ENCODE measurements at regions not wholly inside any gene's neighbourhood (a gene's known extent, or its start where the extent isn't known, plus 50 kb on each side); places are given as distances from the start of the nearest gene placed in this dataset.
"Not testable (repeated sequence)": the region's sequence is repeated elsewhere in the genome, so short reads cannot be mapped to it uniquely, and the experiment has no call there.

DNA sequence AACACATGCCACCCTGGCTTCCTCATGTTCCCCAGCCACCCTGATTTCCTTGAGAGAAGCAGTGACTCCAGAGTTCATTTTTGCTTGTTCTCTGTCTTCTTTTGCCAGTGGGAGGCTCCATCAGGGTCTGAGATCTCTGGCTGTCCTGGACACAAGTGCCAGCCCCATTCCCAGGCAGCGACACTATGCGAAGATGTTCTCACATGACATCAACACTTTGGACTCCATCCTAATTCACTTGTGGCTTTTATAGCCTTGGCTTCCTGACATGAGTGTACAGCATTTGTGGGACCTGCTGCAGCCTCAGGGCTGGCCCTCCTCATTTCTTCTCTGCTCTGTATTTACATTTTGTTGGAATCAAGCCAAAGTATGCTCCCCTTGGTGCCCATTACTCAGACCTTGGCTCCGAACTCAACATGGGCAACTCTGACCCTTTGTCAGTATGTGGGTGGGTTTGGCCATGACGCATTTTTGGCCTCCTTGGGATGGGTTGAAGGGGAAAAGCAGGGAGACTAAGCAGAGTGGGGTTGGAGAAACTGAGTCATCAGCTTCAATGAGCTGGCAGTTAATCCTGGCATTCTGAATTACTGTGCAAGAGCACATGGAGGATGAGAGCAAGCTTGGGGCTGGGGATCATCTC, 119.0 kb upstream of the EEF2KMT start:
- WGBS, 2 donors (ENCODE audit: low coverage in 1 of 2): 60 to 74% methylated on average over 3 to 4 of the region's 4 CpGs

GRCh38 chr16:5215901-5216300, 118.3 kb upstream of the EEF2KMT start:
- Histone ChIP-seq H3K27ac (no peak overlapping the region), H3K27me3 (no peaks in the 10 kb centered on the region), H3K9me3 (no peaks in the 10 kb centered on the region), H3K4me1 (peaks cover 0 to 5% (median 2%) of the 10 kb centered on the region in 4 donors), H3K4me3 (no peak overlapping the region), H3K36me3 (no peaks in the 10 kb centered on the region)
- in situ Hi-C loops (cut with MboI; ENCODE audit: low pct_ligation_motif_present in 1 of 4, low pct_unique_long_range_greater_than_20kb in 1 of 4, low sequenced_read_pairs in 3 of 4): no loop called here
- 0 to 20% methylated on average over 1 to 2 of the region's 2 CpGs for WGBS, 2 donors (ENCODE audit: low coverage in 1 of 2)
- TF ChIP-seq POLR2AphosphoS5 (IDR thresholded peaks at IDR 0.05) (no peak), POLR2A (IDR thresholded peaks at IDR 0.05) (no peak), EP300 (IDR thresholded peaks at IDR 0.05; ENCODE audit: low read depth) (no peak)
- TF ChIP-seq, protein P1, sequence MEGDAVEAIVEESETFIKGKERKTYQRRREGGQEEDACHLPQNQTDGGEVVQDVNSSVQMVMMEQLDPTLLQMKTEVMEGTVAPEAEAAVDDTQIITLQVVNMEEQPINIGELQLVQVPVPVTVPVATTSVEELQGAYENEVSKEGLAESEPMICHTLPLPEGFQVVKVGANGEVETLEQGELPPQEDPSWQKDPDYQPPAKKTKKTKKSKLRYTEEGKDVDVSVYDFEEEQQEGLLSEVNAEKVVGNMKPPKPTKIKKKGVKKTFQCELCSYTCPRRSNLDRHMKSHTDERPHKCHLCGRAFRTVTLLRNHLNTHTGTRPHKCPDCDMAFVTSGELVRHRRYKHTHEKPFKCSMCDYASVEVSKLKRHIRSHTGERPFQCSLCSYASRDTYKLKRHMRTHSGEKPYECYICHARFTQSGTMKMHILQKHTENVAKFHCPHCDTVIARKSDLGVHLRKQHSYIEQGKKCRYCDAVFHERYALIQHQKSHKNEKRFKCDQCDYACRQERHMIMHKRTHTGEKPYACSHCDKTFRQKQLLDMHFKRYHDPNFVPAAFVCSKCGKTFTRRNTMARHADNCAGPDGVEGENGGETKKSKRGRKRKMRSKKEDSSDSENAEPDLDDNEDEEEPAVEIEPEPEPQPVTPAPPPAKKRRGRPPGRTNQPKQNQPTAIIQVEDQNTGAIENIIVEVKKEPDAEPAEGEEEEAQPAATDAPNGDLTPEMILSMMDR (IDR thresholded peaks at IDR 0.05): no peak
- peak; percentile 13 for DNase-seq
- intact Hi-C loops (cut with DNase I; ENCODE audit: low total_unique reads): no loop called here

More for the DNA sequence above, 119.0 kb upstream of the EEF2KMT start:
- Histone ChIP-seq H3K4me3 (no peak overlapping the region), H3K27me3 (no peaks in the 10 kb centered on the region), H3K9me3 (no peaks in the 10 kb centered on the region), H3K4me1 (peaks cover 0 to 5% (median 2%) of the 10 kb centered on the region in 4 donors), H3K36me3 (no peaks in the 10 kb centered on the region), H3K27ac (no peak overlapping the region)
- TF ChIP-seq, protein P1 (IDR thresholded peaks at IDR 0.05): no peak
- in situ Hi-C loops (cut with MboI; ENCODE audit: low pct_ligation_motif_present in 1 of 4, low pct_unique_long_range_greater_than_20kb in 1 of 4, low sequenced_read_pairs in 3 of 4): no loop called here
- intact Hi-C loops (cut with DNase I; ENCODE audit: low total_unique reads): no loop called here
- no peak for DNase-seq

DNA sequence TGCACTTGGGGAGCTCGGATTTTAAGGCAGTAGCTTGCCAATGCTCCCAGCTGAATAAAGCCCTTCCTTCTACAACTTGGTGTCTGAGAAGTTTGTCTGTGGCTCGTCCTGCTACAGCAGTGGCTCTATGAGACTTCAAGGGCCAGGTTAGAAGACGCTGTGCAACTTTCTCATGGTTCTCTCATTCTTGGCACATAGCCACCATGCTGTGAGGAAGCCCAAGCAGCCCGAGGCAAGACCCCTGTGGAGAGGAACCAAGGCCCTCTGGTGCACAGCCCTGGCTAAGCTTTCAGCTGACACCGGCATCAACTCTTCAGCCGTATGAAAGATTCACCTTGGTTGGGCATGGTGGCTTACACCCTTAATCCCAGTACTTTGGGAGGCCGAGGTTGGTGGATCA, 116.9 kb upstream of the EEF2KMT start:
- Histone ChIP-seq H3K4me3 (no peak overlapping the region), H3K27ac (no peak overlapping the region), H3K4me1 (peaks cover 0 to 5% (median 2%) of the 10 kb centered on the region in 4 donors), H3K27me3 (no peaks in the 10 kb centered on the region), H3K9me3 (no peaks in the 10 kb centered on the region), H3K36me3 (no peaks in the 10 kb centered on the region)
- WGBS, 2 donors (ENCODE audit: low coverage in 1 of 2): 76% methylated on average over 7 of the region's 7 CpGs; no CpG with 5 or more reads in 1 of the 2 donors
- DNase-seq: no peak
- in situ Hi-C loops (cut with MboI; ENCODE audit: low pct_ligation_motif_present in 1 of 4, low pct_unique_long_range_greater_than_20kb in 1 of 4, low sequenced_read_pairs in 3 of 4) (no loop called here), intact Hi-C loops (cut with DNase I; ENCODE audit: low total_unique reads) (no loop called here)
- TF ChIP-seq, protein P1 (IDR thresholded peaks at IDR 0.05): no peak
- no peak for TF ChIP-seq EP300 (IDR thresholded peaks at IDR 0.05; ENCODE audit: low read depth)
- no peak for TF ChIP-seq POLR2A (IDR thresholded peaks at IDR 0.05)
- TF ChIP-seq POLR2AphosphoS5 (IDR thresholded peaks at IDR 0.05): no peak

- H3K9me3 ChIP-seq; H3K27me3 ChIP-seq; H3K27ac ChIP-seq; DNase-seq; H3K4me3 ChIP-seq; in situ Hi-C loops (cut with MboI; ENCODE audit: low pct_ligation_motif_present in 1 of 4, low pct_unique_long_range_greater_than_20kb in 1 of 4, low sequenced_read_pairs in 3 of 4); H3K4me1 ChIP-seq; H3K36me3 ChIP-seq; intact Hi-C loops (cut with DNase I; ENCODE audit: low total_unique reads): not testable (repeated sequence)
- 16% methylated on average over 5 of the region's 5 CpGs; no CpG with 5 or more reads in 1 of the 2 donors for WGBS, 2 donors (ENCODE audit: low coverage in 1 of 2)
Observed at GRCh38 chr16:5212501-5212900, 114.9 kb upstream of the EEF2KMT start.

DNA sequence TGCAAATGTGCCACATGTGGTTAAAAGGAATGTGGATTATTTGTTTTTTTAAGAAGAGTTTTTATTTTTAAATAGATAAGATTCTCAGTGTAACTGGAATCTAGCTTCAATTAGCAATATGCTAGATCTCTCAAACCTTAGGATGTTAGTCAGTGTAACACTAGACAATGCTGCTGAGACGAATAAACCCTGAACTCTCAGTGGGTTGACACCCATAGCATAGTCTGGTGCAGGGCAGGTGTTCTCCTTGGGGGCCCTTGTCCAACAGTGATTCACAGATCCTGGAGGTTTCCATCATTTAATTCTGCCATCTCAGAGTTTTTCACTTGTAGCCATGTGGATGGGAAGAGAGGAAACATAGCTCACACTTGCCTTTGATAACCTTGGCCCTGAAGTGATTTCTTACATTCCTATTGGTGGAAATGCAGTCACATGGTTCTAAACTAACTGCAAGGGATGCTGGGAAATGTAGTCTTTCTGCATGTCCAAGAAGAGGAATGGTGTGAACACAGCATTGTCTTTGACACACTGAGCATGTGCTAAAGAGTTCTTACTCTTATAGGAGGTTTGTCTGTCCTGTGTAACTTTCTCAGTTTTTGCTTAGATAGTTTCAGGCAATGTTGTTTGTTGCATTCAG, 110.4 kb upstream of the EEF2KMT start:
- intact Hi-C loops (cut with DNase I; ENCODE audit: low total_unique reads): loop anchor here (5.0 kb wide), 1 partner anchor 724 kb away; no protein-coding TSS in a partner anchor
- DNase-seq; H3K36me3 ChIP-seq; in situ Hi-C loops (cut with MboI; ENCODE audit: low pct_ligation_motif_present in 1 of 4, low pct_unique_long_range_greater_than_20kb in 1 of 4, low sequenced_read_pairs in 3 of 4); H3K27ac ChIP-seq; H3K4me1 ChIP-seq; H3K27me3 ChIP-seq; H3K4me3 ChIP-seq; H3K9me3 ChIP-seq: not testable (repeated sequence)
- WGBS, 2 donors (ENCODE audit: low coverage in 1 of 2): 100% methylated on average over 1 of the region's 1 CpG

Data from transverse colon (tissue), 4 donors.